ENCODE measurements at regions not wholly inside any gene's neighbourhood (a gene's known extent, or its start where the extent isn't known, plus 50 kb on each side); places are given as distances from the start of the nearest gene placed in this dataset.

GRCh38 chr6:167396068-167396658, 71.3 kb downstream of the TTLL2 start:
- TF ChIP-seq SIN3A (IDR thresholded peaks at IDR 0.05; ENCODE audit: borderline replicate concordance, low read depth, low read length): no peak
- TF ChIP-seq YY1 (IDR thresholded peaks at IDR 0.05; ENCODE audit: low read depth): no peak
- TF ChIP-seq SMC3 (IDR thresholded peaks at IDR 0.05; ENCODE audit: low read depth, low read length): no peak
- TF ChIP-seq REST (IDR thresholded peaks at IDR 0.05; ENCODE audit: low read depth, low read length): no peak

Data from SK-N-SH (cell line).